ENCODE measurements at regions not wholly inside any gene's neighbourhood (a gene's known extent, or its start where the extent isn't known, plus 50 kb on each side); places are given as distances from the start of the nearest gene placed in this dataset.

DNA sequence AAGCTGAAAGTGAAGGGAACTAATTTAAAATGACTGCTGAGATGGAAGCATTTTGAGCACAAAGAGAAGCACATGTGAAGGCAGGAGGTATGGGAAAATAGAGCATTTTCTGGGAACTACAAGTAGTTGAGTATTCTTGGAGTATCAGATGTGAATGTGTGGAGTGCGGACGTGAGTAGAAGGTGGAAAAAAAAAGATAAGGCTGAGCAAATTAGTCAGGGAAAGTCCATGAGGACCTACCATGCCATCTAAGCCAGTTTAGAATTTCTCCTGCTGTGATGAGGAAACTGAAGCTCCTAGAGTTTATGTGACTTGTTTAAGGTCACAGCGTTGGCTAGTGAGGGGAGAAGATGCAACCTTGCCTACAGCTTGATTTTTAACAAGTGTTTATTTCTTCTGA, 578.1 kb upstream of the MIR17HG start:
- TF ChIP-seq, protein P1, sequence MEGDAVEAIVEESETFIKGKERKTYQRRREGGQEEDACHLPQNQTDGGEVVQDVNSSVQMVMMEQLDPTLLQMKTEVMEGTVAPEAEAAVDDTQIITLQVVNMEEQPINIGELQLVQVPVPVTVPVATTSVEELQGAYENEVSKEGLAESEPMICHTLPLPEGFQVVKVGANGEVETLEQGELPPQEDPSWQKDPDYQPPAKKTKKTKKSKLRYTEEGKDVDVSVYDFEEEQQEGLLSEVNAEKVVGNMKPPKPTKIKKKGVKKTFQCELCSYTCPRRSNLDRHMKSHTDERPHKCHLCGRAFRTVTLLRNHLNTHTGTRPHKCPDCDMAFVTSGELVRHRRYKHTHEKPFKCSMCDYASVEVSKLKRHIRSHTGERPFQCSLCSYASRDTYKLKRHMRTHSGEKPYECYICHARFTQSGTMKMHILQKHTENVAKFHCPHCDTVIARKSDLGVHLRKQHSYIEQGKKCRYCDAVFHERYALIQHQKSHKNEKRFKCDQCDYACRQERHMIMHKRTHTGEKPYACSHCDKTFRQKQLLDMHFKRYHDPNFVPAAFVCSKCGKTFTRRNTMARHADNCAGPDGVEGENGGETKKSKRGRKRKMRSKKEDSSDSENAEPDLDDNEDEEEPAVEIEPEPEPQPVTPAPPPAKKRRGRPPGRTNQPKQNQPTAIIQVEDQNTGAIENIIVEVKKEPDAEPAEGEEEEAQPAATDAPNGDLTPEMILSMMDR (conservative IDR thresholded peaks at IDR 0.05; ENCODE audit: low read depth, low read length), result no peak
- TF ChIP-seq POLR2A (IDR thresholded peaks at IDR 0.05; ENCODE audit: low read depth, low read length) (no peak), SMC3 (IDR thresholded peaks at IDR 0.05; ENCODE audit: low read depth, low read length) (no peak), RAD21 (IDR thresholded peaks at IDR 0.05; ENCODE audit: low read length) (no peak), MAFK (IDR thresholded peaks at IDR 0.05; ENCODE audit: low read depth, low read length) (no peak), CHD1 (IDR thresholded peaks at IDR 0.05; ENCODE audit: low read depth, low read length) (no peak), FOS (IDR thresholded peaks at IDR 0.05; ENCODE audit: low read depth, low read length) (no peak)
- TF ChIP-seq, protein P2, sequence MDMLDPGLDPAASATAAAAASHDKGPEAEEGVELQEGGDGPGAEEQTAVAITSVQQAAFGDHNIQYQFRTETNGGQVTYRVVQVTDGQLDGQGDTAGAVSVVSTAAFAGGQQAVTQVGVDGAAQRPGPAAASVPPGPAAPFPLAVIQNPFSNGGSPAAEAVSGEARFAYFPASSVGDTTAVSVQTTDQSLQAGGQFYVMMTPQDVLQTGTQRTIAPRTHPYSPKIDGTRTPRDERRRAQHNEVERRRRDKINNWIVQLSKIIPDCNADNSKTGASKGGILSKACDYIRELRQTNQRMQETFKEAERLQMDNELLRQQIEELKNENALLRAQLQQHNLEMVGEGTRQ (IDR thresholded peaks at IDR 0.05; ENCODE audit: low read depth, low read length), result no peak

All from IMR-90 (cell line).